Adrenal gland (tissue), 5 donors: ENCODE measurements at regions not wholly inside any gene's neighbourhood (a gene's known extent, or its start where the extent isn't known, plus 50 kb on each side); places are given as distances from the start of the nearest gene placed in this dataset.

ENCODE experiments used
- CTCF ChIP-seq, 6 experiments: fragments of 450-650 bp in 4 of 6; fragments of 200-600 bp in 2 of 6; sonication (generic) in 1 of 6; IDR thresholded peaks; 1 replicate in 5 of 6; 2 replicates in 1 of 6; pipeline versions ENCODE4 v1.5.1 to v1.8.0; 2016 to 2021; ENCODE audit warnings: antibody characterized with exemption in 6 of 6, mild to moderate bottlenecking in 2 of 6, moderate library complexity in 1 of 6
- POLR2A ChIP-seq, 2 donors: fragments of 450-650 bp; IDR thresholded peaks; one replicate each; pipeline ENCODE4 v1.6.1; 2017; ENCODE audit warnings: antibody characterized with exemption in 2 of 2, mild to moderate bottlenecking in 2 of 2, moderate library complexity in 1 of 2
- donor health status: DM: no; HTN: no; CAD: no.

DNA sequence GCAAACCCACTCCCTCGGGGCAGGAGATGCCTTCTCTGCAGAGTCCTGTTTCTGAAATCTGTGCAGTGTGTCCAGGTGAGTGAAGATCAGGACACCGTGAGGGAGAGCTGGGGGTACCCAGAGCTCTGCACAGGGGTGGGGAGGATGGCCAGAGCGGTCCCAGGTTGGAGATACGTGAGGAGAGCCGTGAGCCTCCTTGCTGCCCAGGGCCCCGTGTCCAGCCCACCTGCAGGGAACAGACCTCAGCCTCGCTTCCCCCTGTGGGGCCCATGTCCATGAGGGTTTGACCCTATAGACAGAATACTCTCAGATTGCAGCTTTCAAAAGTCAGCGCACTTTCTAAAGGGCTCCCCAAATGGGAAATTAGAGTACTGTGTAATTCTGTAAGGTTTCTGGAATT is 66.5 kb upstream of the EN2 start:
- TF ChIP-seq CTCF (IDR thresholded peaks at IDR 0.05) (no peak), POLR2A (IDR thresholded peaks at IDR 0.05) (no peak)
